HG03342 (cell line): ENCODE measurements at regions not wholly inside any gene's neighbourhood (a gene's known extent, or its start where the extent isn't known, plus 50 kb on each side); places are given as distances from the start of the nearest gene placed in this dataset.

Experiments
- ATAC-seq: cut with Tn5 transposase; IDR thresholded peaks from one replicate; pipeline ENCODE4 v1.9.1; 2021; ENCODE audit warnings: mild to moderate bottlenecking, moderate library complexity; ENCODE audit not compliant: unreplicated experiment

GRCh38 chr4:45985038-45985437 lies 138.8 kb downstream of the GABRG1 start:
- ATAC-seq, result no peak

GRCh38 chr4:45971108-45971507 lies 152.7 kb downstream of the GABRG1 start:
- ATAC-seq, result no peak

- no peak for ATAC-seq
Measured at GRCh38 chr4:45957353-45957752, 166.5 kb downstream of the GABRG1 start.

GRCh38 chr4:45954276-45954675 lies 169.6 kb downstream of the GABRG1 start:
- no peak for ATAC-seq

- ATAC-seq, result no peak
Measured at GRCh38 chr4:45951153-45951552, 172.7 kb downstream of the GABRG1 start.

- ATAC-seq, result no peak
Measured at GRCh38 chr4:45946699-45947098, 177.2 kb downstream of the GABRG1 start.

- ATAC-seq, result no peak
Measured at GRCh38 chr4:45944000-45944399, 179.9 kb downstream of the GABRG1 start.

GRCh38 chr4:45939056-45939455 lies 184.8 kb downstream of the GABRG1 start:
- ATAC-seq, result no peak

- ATAC-seq, result no peak
Measured at GRCh38 chr4:45931154-45931553, 192.7 kb downstream of the GABRG1 start.

GRCh38 chr4:45927641-45928040 lies 196.2 kb downstream of the GABRG1 start:
- ATAC-seq, result no peak

- no peak for ATAC-seq
Measured at GRCh38 chr4:45925809-45926208, 198.0 kb downstream of the GABRG1 start.

- ATAC-seq, result no peak
Measured at GRCh38 chr4:45920861-45921260, 203.0 kb downstream of the GABRG1 start.

- ATAC-seq, result no peak
Measured at GRCh38 chr4:45910511-45910910, 213.3 kb downstream of the GABRG1 start.

- no peak for ATAC-seq
Measured at GRCh38 chr4:45897946-45898585, 225.8 kb downstream of the GABRG1 start.

- no peak for ATAC-seq
Measured at GRCh38 chr4:45883421-45883820, 240.4 kb downstream of the GABRG1 start.

GRCh38 chr4:45876235-45876890 lies 247.5 kb downstream of the GABRG1 start:
- no peak for ATAC-seq

- no peak for ATAC-seq
Measured at GRCh38 chr4:45869184-45869583, 254.7 kb downstream of the GABRG1 start.

- ATAC-seq, result no peak
Measured at GRCh38 chr4:45865781-45866180, 258.1 kb downstream of the GABRG1 start.

GRCh38 chr4:45855857-45856256 lies 268.0 kb downstream of the GABRG1 start:
- no peak for ATAC-seq

GRCh38 chr4:45846016-45846415 lies 277.8 kb downstream of the GABRG1 start:
- ATAC-seq, result no peak

GRCh38 chr4:45841791-45842190 lies 282.1 kb downstream of the GABRG1 start:
- ATAC-seq, result no peak

GRCh38 chr4:45831692-45832091 lies 292.2 kb downstream of the GABRG1 start:
- no peak for ATAC-seq

- no peak for ATAC-seq
Measured at GRCh38 chr4:45803994-45804393, 319.9 kb downstream of the GABRG1 start.
